Keratinocyte (primary cell): ENCODE measurements at regions not wholly inside any gene's neighbourhood (a gene's known extent, or its start where the extent isn't known, plus 50 kb on each side); places are given as distances from the start of the nearest gene placed in this dataset.

Experiments used
- CTCF ChIP-seq, 3 experiments: IDR thresholded peaks in 1 of 3; conservative IDR thresholded peaks in 1 of 3; optimal IDR thresholded peaks in 1 of 3; 2 replicates in 2 of 3; 3 replicates in 1 of 3; pipeline versions ENCODE3 to v1.5.1; 2011; ENCODE audit warnings: low read length in 3 of 3, mild to moderate bottlenecking in 3 of 3, moderate library complexity in 2 of 3, control low read depth in 1 of 3, inconsistent platforms in 1 of 3; ENCODE audit not compliant: insufficient read depth in 2 of 3; ENCODE audit errors: extremely low read depth in 1 of 3
- EZH2 ChIP-seq: IDR thresholded peaks from one replicate; pipeline ENCODE4 v1.6.1; 2012; ENCODE audit warnings: inconsistent platforms, mild to moderate bottlenecking, low read length, moderate library complexity

GRCh38 chr17:72266112-72266775, 145.4 kb downstream of the SOX9 start:
- TF ChIP-seq EZH2: no peak
- TF ChIP-seq CTCF (optimal IDR thresholded peaks at IDR 0.05 in 1 of 3, IDR thresholded peaks at IDR 0.05 in 1 of 3, conservative IDR thresholded peaks at IDR 0.05 in 1 of 3; ENCODE audit: extremely low read depth in 1 of 3, insufficient read depth in 2 of 3, low read length in 3 of 3): peak in 1 of 3 experiments; percentile 10
